ENCODE measurements at regions not wholly inside any gene's neighbourhood (a gene's known extent, or its start where the extent isn't known, plus 50 kb on each side); places are given as distances from the start of the nearest gene placed in this dataset.

DNA sequence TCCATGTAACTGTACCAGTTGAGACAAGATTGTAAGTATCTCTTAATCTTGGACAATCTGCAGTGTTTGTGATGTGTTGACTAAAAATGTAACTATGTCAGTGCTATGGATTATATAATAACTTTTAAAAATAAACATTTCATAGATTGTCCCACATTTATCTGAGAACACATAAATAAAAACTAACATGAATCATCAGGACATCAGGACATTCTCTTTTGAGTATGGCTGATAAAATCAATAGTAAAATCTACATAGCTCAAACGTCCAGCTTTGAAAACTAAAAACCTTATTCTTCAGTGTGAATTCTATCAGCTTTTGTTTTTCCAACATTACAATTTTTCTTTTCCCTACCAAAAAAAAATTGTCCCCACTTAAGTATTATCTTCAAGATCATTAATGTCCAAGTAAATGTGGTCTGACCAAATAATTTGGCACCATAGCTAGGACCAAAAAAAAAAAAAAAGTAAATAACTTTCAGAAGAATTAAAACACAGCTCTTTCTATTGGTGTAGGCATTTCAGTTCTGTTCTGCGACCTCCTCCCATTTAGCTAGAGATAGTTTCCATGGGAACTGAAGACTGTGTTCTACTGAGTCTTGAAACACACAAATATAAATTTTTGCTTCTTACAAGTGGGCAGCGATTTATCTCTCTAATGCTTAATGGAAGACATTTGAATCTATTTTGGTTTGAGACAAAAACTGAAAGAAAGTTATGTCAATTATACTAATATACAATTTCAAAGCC is 123.0 kb upstream of the SGCE start:
- in situ Hi-C loops (cut with MboI) (no loop called here), intact Hi-C loops (cut with micrococcal nuclease; ENCODE audit: unreplicated experiment) (no loop called here)
- ATAC-seq = no peak
- no peak for FAIRE-seq
- no peak for DNase-seq (ENCODE audit: low read depth, low spot score)
- 20% methylated on average over 3 of the region's 3 CpGs for WGBS (ENCODE audit: insufficient coverage, insufficient replicate concordance, low lambda C conversion rate, missing lambda C conversion rate)
- no peak overlapping the region for H3K4me2 ChIP-seq (ENCODE audit: control insufficient read depth, insufficient read depth)
- H3K36me3 ChIP-seq (ENCODE audit: control insufficient read depth in 2 of 2, insufficient read depth in 2 of 2, low read length in 1 of 2) = no peaks in the 10 kb centered on the region
- H3K4me1 ChIP-seq (ENCODE audit: control insufficient read depth, insufficient read depth, low read length) = no peaks in the 10 kb centered on the region
- H3K27ac ChIP-seq (ENCODE audit: control insufficient read depth, insufficient read depth) = no peak overlapping the region
- SMC1A ChIA-PET (ENCODE audit: uncharacterized antibody, unreplicated experiment) = interaction anchor here (0.8 to 1.1 kb wide), 2 partner anchors 17 to 158 kb away, joined by 3 read pairs; no protein-coding TSS in a partner anchor
- H3K4me3 ChIP-seq = no peak overlapping the region
- RAD21 ChIA-PET (ENCODE audit: unreplicated experiment) = no interaction called here
- no peaks in the 10 kb centered on the region for H3K27me3 ChIP-seq (replicated peaks in 1 of 2; ENCODE audit: control insufficient read depth in 2 of 2, insufficient read depth in 2 of 2, low read length in 1 of 2)
- no peak overlapping the region for H3K9ac ChIP-seq (ENCODE audit: control insufficient read depth, insufficient read depth, low read length)
- CTCF ChIA-PET = interaction anchor here (0.6 to 0.7 kb wide), 2 partner anchors 256 to 284 kb away, joined by 3 read pairs; no protein-coding TSS in a partner anchor
- H2AFZ ChIP-seq (ENCODE audit: control insufficient read depth, low read depth, low read length) = no peak overlapping the region
- no peaks in the 10 kb centered on the region for H3K9me3 ChIP-seq (replicated peaks; ENCODE audit: control insufficient read depth, insufficient read depth, low read length)
- BruUV-seq (replicated peaks) = no TSS peak
- no peaks in the 10 kb centered on the region for H3K79me2 ChIP-seq (ENCODE audit: control insufficient read depth, insufficient read depth, low read length)
- H4K20me1 ChIP-seq (ENCODE audit: control insufficient read depth, insufficient read depth) = no peaks in the 10 kb centered on the region
- POLR2A ChIA-PET = no interaction called here
- TF ChIP-seq USF2 (IDR thresholded peaks at IDR 0.05; ENCODE audit: borderline replicate concordance, low read depth, low read length) (no peak), NR2F1 (conservative IDR thresholded peaks at IDR 0.05) (no peak), CBX5 (IDR thresholded peaks at IDR 0.05; ENCODE audit: low read depth) (no peak), RCOR1 (conservative IDR thresholded peaks at IDR 0.05; ENCODE audit: low read depth, low read length) (no peak), KDM1A (IDR thresholded peaks at IDR 0.05; ENCODE audit: borderline replicate concordance) (no peak), RAD21 (IDR thresholded peaks at IDR 0.05; ENCODE audit: insufficient read depth, low read depth, low read length) (no peak), ZNF384 (IDR thresholded peaks at IDR 0.05; ENCODE audit: borderline replicate concordance, low read depth, low read length) (no peak), ZNF217 (IDR thresholded peaks at IDR 0.05) (no peak)
- TF ChIP-seq, protein P1, sequence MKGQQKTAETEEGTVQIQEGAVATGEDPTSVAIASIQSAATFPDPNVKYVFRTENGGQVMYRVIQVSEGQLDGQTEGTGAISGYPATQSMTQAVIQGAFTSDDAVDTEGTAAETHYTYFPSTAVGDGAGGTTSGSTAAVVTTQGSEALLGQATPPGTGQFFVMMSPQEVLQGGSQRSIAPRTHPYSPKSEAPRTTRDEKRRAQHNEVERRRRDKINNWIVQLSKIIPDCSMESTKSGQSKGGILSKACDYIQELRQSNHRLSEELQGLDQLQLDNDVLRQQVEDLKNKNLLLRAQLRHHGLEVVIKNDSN (IDR thresholded peaks at IDR 0.05; ENCODE audit: borderline replicate concordance, extremely low read length, insufficient read depth, low read depth, low read length) = no peak
- TF ChIP-seq, protein P2, sequence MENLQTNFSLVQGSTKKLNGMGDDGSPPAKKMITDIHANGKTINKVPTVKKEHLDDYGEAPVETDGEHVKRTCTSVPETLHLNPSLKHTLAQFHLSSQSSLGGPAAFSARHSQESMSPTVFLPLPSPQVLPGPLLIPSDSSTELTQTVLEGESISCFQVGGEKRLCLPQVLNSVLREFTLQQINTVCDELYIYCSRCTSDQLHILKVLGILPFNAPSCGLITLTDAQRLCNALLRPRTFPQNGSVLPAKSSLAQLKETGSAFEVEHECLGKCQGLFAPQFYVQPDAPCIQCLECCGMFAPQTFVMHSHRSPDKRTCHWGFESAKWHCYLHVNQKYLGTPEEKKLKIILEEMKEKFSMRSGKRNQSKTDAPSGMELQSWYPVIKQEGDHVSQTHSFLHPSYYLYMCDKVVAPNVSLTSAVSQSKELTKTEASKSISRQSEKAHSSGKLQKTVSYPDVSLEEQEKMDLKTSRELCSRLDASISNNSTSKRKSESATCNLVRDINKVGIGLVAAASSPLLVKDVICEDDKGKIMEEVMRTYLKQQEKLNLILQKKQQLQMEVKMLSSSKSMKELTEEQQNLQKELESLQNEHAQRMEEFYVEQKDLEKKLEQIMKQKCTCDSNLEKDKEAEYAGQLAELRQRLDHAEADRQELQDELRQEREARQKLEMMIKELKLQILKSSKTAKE (IDR thresholded peaks at IDR 0.05; ENCODE audit: low read depth, poor library complexity, severe bottlenecking) = no peak
- TF ChIP-seq, protein P3, sequence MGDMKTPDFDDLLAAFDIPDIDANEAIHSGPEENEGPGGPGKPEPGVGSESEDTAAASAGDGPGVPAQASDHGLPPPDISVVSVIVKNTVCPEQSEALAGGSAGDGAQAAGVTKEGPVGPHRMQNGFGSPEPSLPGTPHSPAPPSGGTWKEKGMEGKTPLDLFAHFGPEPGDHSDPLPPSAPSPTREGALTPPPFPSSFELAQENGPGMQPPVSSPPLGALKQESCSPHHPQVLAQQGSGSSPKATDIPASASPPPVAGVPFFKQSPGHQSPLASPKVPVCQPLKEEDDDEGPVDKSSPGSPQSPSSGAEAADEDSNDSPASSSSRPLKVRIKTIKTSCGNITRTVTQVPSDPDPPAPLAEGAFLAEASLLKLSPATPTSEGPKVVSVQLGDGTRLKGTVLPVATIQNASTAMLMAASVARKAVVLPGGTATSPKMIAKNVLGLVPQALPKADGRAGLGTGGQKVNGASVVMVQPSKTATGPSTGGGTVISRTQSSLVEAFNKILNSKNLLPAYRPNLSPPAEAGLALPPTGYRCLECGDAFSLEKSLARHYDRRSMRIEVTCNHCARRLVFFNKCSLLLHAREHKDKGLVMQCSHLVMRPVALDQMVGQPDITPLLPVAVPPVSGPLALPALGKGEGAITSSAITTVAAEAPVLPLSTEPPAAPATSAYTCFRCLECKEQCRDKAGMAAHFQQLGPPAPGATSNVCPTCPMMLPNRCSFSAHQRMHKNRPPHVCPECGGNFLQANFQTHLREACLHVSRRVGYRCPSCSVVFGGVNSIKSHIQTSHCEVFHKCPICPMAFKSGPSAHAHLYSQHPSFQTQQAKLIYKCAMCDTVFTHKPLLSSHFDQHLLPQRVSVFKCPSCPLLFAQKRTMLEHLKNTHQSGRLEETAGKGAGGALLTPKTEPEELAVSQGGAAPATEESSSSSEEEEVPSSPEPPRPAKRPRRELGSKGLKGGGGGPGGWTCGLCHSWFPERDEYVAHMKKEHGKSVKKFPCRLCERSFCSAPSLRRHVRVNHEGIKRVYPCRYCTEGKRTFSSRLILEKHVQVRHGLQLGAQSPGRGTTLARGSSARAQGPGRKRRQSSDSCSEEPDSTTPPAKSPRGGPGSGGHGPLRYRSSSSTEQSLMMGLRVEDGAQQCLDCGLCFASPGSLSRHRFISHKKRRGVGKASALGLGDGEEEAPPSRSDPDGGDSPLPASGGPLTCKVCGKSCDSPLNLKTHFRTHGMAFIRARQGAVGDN (IDR thresholded peaks at IDR 0.05) = no peak

All from GM12878 (cell line).